ENCODE measurements at regions not wholly inside any gene's neighbourhood (a gene's known extent, or its start where the extent isn't known, plus 50 kb on each side); places are given as distances from the start of the nearest gene placed in this dataset.

DNA sequence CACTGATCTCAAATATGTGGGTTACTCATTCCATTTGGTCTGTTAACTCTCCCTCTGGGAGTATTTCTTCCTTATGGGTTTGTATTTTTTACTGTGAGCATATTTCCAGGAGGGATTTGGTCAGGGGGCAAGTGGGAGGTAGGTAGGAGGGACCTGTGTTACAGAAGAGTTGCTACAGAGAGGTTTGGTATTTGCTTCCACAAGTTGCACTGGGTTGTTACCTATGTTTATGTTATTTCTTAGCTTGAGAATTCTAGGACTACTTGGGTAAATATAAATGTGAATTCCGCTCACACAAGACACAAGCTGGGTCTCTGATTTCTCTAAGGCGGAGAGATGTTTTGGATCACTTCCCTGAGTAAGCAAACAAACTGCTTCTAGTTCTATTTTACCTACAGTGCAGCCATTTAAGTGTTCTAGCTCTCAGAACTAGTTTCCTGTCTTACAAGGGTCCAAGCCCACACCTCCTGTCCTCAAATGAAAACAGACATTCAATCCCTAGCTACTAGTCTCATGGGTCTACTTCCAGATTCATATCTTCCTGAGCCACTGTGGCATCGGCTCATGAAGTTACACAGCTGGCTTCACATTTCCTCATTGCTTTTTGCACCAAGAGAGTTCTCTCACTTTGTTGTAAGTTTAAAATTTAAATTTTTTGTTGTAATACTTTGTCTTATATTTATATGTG is 75.4 kb upstream of the PPP1R3C start:
- TF ChIP-seq, protein P1, sequence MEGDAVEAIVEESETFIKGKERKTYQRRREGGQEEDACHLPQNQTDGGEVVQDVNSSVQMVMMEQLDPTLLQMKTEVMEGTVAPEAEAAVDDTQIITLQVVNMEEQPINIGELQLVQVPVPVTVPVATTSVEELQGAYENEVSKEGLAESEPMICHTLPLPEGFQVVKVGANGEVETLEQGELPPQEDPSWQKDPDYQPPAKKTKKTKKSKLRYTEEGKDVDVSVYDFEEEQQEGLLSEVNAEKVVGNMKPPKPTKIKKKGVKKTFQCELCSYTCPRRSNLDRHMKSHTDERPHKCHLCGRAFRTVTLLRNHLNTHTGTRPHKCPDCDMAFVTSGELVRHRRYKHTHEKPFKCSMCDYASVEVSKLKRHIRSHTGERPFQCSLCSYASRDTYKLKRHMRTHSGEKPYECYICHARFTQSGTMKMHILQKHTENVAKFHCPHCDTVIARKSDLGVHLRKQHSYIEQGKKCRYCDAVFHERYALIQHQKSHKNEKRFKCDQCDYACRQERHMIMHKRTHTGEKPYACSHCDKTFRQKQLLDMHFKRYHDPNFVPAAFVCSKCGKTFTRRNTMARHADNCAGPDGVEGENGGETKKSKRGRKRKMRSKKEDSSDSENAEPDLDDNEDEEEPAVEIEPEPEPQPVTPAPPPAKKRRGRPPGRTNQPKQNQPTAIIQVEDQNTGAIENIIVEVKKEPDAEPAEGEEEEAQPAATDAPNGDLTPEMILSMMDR (IDR thresholded peaks at IDR 0.05) = no peak
- no peak for TF ChIP-seq EZH2 (IDR thresholded peaks at IDR 0.05; ENCODE audit: borderline replicate concordance, insufficient read depth, low read depth, low read length, poor library complexity, severe bottlenecking)
- Histone ChIP-seq H3K79me2 (ENCODE audit: control insufficient read depth, insufficient read depth, low read length) (no peaks in the 10 kb centered on the region), H3K36me3 (replicated peaks in 1 of 2; ENCODE audit: control extremely low read depth in 1 of 2, control insufficient read depth in 1 of 2, extremely low read depth in 1 of 2, insufficient read depth in 2 of 2, low read length in 1 of 2) (no peaks in the 10 kb centered on the region), H3K27me3 (replicated peaks in 1 of 4; ENCODE audit: control extremely low read depth in 1 of 4, control insufficient read depth in 3 of 4, insufficient read depth in 4 of 4, low read length in 3 of 4) (peaks cover 0 to 6% (median 0%) of the 10 kb centered on the region in 4 experiments), H3K9me3 (ENCODE audit: control extremely low read depth in 1 of 3, control insufficient read depth in 2 of 3, insufficient read depth in 1 of 3, low read length in 2 of 3) (no peaks in the 10 kb centered on the region), H2AFZ (ENCODE audit: insufficient read depth, low read depth, low read length, poor library complexity, severe bottlenecking) (no peak overlapping the region), H3K4me2 (replicated peaks; ENCODE audit: low read depth, low read length, poor library complexity, severe bottlenecking) (no peak overlapping the region), H3K27ac (ENCODE audit: low read length in 2 of 2) (no peak overlapping the region), H3K4me1 (ENCODE audit: control insufficient read depth in 2 of 2, insufficient read depth in 2 of 2, low read length in 2 of 2) (no peaks in the 10 kb centered on the region), H4K20me1 (ENCODE audit: control insufficient read depth, insufficient read depth, low read length, poor library complexity, severe bottlenecking) (no peaks in the 10 kb centered on the region), H3K4me3 (ENCODE audit: control extremely low read depth in 1 of 5, extremely low read depth in 1 of 5, insufficient read depth in 1 of 5, low read depth in 2 of 5, low read length in 4 of 5) (no peak overlapping the region), H3K9ac (ENCODE audit: low read length) (no peak overlapping the region)
- no peaks in the 10 kb centered on the region for H3K9me3 Mint-ChIP-seq (ENCODE audit: insufficient read depth)
- ChIA-PET CTCF (no interaction called here), POLR2A (interaction anchor here (0.6 kb wide), 1 partner anchor 165 kb away, joined by 5 read pairs; no protein-coding TSS in a partner anchor)
- DNase-seq (no peak), ATAC-seq (ENCODE audit: low read depth) (no peak)
- intact Hi-C loops (cut with micrococcal nuclease) = no loop called here
- H3K4me3 Mint-ChIP-seq = no peak overlapping the region
- peaks cover 3% of the 10 kb centered on the region for H3K4me1 Mint-ChIP-seq
- H3K27ac Mint-ChIP-seq = no peak overlapping the region
- peaks cover 17% of the 10 kb centered on the region for H3K27me3 Mint-ChIP-seq
- WGBS (ENCODE audit: insufficient coverage) = 92% methylated on average over 1 of the region's 3 CpGs

GRCh38 chr10:91707236-91707635 is 74.4 kb upstream of the PPP1R3C start:
- H3K27ac Mint-ChIP-seq = no peak overlapping the region
- ChIA-PET CTCF (no interaction called here), POLR2A (no interaction called here)
- TF ChIP-seq, protein P1 (IDR thresholded peaks at IDR 0.05) = no peak
- TF ChIP-seq EZH2 (IDR thresholded peaks at IDR 0.05; ENCODE audit: borderline replicate concordance, insufficient read depth, low read depth, low read length, poor library complexity, severe bottlenecking) = no peak
- H3K9me3 Mint-ChIP-seq (ENCODE audit: insufficient read depth) = no peaks in the 10 kb centered on the region
- Histone ChIP-seq H3K4me1 (ENCODE audit: control insufficient read depth in 2 of 2, insufficient read depth in 2 of 2, low read length in 2 of 2) (no peaks in the 10 kb centered on the region), H3K79me2 (ENCODE audit: control insufficient read depth, insufficient read depth, low read length) (no peaks in the 10 kb centered on the region), H3K4me3 (ENCODE audit: control extremely low read depth in 1 of 5, extremely low read depth in 1 of 5, insufficient read depth in 1 of 5, low read depth in 2 of 5, low read length in 4 of 5) (no peak overlapping the region), H3K36me3 (replicated peaks in 1 of 2; ENCODE audit: control extremely low read depth in 1 of 2, control insufficient read depth in 1 of 2, extremely low read depth in 1 of 2, insufficient read depth in 2 of 2, low read length in 1 of 2) (no peaks in the 10 kb centered on the region), H3K27ac (ENCODE audit: low read length in 2 of 2) (no peak overlapping the region), H3K9ac (ENCODE audit: low read length) (no peak overlapping the region), H2AFZ (ENCODE audit: insufficient read depth, low read depth, low read length, poor library complexity, severe bottlenecking) (no peak overlapping the region), H4K20me1 (ENCODE audit: control insufficient read depth, insufficient read depth, low read length, poor library complexity, severe bottlenecking) (no peaks in the 10 kb centered on the region), H3K9me3 (ENCODE audit: control extremely low read depth in 1 of 3, control insufficient read depth in 2 of 3, insufficient read depth in 1 of 3, low read length in 2 of 3) (no peaks in the 10 kb centered on the region), H3K27me3 (replicated peaks in 1 of 4; ENCODE audit: control extremely low read depth in 1 of 4, control insufficient read depth in 3 of 4, insufficient read depth in 4 of 4, low read length in 3 of 4) (peaks cover 0 to 6% (median 0%) of the 10 kb centered on the region in 4 experiments), H3K4me2 (replicated peaks; ENCODE audit: low read depth, low read length, poor library complexity, severe bottlenecking) (no peak overlapping the region)
- no peak for ATAC-seq (ENCODE audit: low read depth)
- peaks cover 15% of the 10 kb centered on the region for H3K27me3 Mint-ChIP-seq
- DNase-seq = no peak
- no peak overlapping the region for H3K4me3 Mint-ChIP-seq
- intact Hi-C loops (cut with micrococcal nuclease) = no loop called here
- peaks cover 3% of the 10 kb centered on the region for H3K4me1 Mint-ChIP-seq
- 100% methylated on average over 1 of the region's 3 CpGs for WGBS (ENCODE audit: insufficient coverage)
